GF-D8 (cell line): ENCODE measurements at regions not wholly inside any gene's neighbourhood (a gene's known extent, or its start where the extent isn't known, plus 50 kb on each side); places are given as distances from the start of the nearest gene placed in this dataset.

Source experiments
- DNase-seq: peaks from one replicate; lab custom pipeline; 2025; lab: John Stamatoyannopoulos, UW

- no peak for DNase-seq
These were observed 57.5 kb downstream of the OSR1 start for GRCh38 chr2:19300961-19301360.

- DNase-seq, result no peak
These were observed 58.9 kb downstream of the OSR1 start for GRCh38 chr2:19299522-19299921.

- DNase-seq, result no peak
These were observed 59.4 kb downstream of the OSR1 start for GRCh38 chr2:19299032-19299431.

GRCh38 chr2:19297716-19298115 is 60.7 kb downstream of the OSR1 start:
- DNase-seq, result no peak

GRCh38 chr2:19295998-19296502 is 62.4 kb downstream of the OSR1 start:
- no peak for DNase-seq

GRCh38 chr2:19292007-19292406 is 66.4 kb downstream of the OSR1 start:
- no peak for DNase-seq

GRCh38 chr2:19288291-19288690 is 70.1 kb downstream of the OSR1 start:
- no peak for DNase-seq

- no peak for DNase-seq
These were observed 71.1 kb downstream of the OSR1 start for GRCh38 chr2:19287324-19287723.

- DNase-seq, result no peak
These were observed 76.1 kb downstream of the OSR1 start for GRCh38 chr2:19282305-19282704.

GRCh38 chr2:19274439-19274838 is 84.0 kb downstream of the OSR1 start:
- DNase-seq, result no peak

- no peak for DNase-seq
These were observed 85.4 kb downstream of the OSR1 start for GRCh38 chr2:19272941-19273470.

- no peak for DNase-seq
These were observed 86.4 kb downstream of the OSR1 start for GRCh38 chr2:19272039-19272438.

- no peak for DNase-seq
These were observed 93.6 kb downstream of the OSR1 start for GRCh38 chr2:19264852-19265251.

- no peak for DNase-seq
These were observed 96.3 kb downstream of the OSR1 start for GRCh38 chr2:19262150-19262549.

GRCh38 chr2:19261061-19261460 is 97.4 kb downstream of the OSR1 start:
- DNase-seq, result no peak

GRCh38 chr2:19256121-19256601 is 102.3 kb downstream of the OSR1 start:
- DNase-seq, result no peak

GRCh38 chr2:19255481-19255880 is 102.9 kb downstream of the OSR1 start:
- no peak for DNase-seq

- DNase-seq, result no peak
These were observed 106.9 kb downstream of the OSR1 start for GRCh38 chr2:19251554-19251953.

- DNase-seq, result no peak
These were observed 107.5 kb downstream of the OSR1 start for GRCh38 chr2:19250906-19251305.

- DNase-seq, result no peak
These were observed 111.2 kb downstream of the OSR1 start for GRCh38 chr2:19247186-19247585.

GRCh38 chr2:19246496-19246895 is 111.9 kb downstream of the OSR1 start:
- DNase-seq, result no peak

GRCh38 chr2:19244460-19245363 is 113.7 kb downstream of the OSR1 start:
- DNase-seq, result no peak

GRCh38 chr2:19238440-19239060 is 119.9 kb downstream of the OSR1 start:
- no peak for DNase-seq
